ENCODE measurements at regions not wholly inside any gene's neighbourhood (a gene's known extent, or its start where the extent isn't known, plus 50 kb on each side); places are given as distances from the start of the nearest gene placed in this dataset.

GRCh38 chr13:50162001-50162400 is 146.8 kb downstream of the KCNRG start:
- TF ChIP-seq CTCF (IDR thresholded peaks at IDR 0.05; ENCODE audit: low read length) = no peak
- TF ChIP-seq EZH2 (IDR thresholded peaks at IDR 0.05; ENCODE audit: borderline replicate concordance, low read length) = no peak

All from OCI-LY1 (cell line).